GM23338 (cell line): ENCODE measurements at regions not wholly inside any gene's neighbourhood (a gene's known extent, or its start where the extent isn't known, plus 50 kb on each side); places are given as distances from the start of the nearest gene placed in this dataset.

Experiments used
- ATAC-seq: fragments of 200-7000 bp; cut with Tn5 transposase; 3 replicates; pipeline ENCODE4 v1.9.1; 2020
- DNase-seq: peaks from one replicate; pipeline ENCODE4 v3.0.0-alpha.2; 2015; ENCODE audit warnings: low spot score
- H2AFZ ChIP-seq: fragments of 200-600 bp; sonication (generic); 2 replicates; pipeline ENCODE4 v1.8.0; 2016; ENCODE audit warnings: antibody characterized with exemption, mild to moderate bottlenecking, moderate library complexity
- H3F3A ChIP-seq: fragments of 200-600 bp; sonication (generic); replicated peaks from 2 replicates; pipeline ENCODE4 v1.8.0; 2017; ENCODE audit warnings: antibody characterized with exemption, mixed run types, low read depth
- H3K27ac ChIP-seq: fragments of 200-600 bp; sonication (generic); 2 replicates; pipeline ENCODE4 v1.6.1; 2016; ENCODE audit warnings: low read depth
- H3K27me3 ChIP-seq: fragments of 200-600 bp; sonication (generic); 2 replicates; pipeline ENCODE4 v1.8.0; 2016; ENCODE audit warnings: mild to moderate bottlenecking, mixed run types, moderate library complexity; ENCODE audit not compliant: insufficient read depth
- H3K36me3 ChIP-seq: fragments of 200-600 bp; sonication (generic); 2 replicates; pipeline ENCODE4 v1.8.0; 2016; ENCODE audit warnings: mild to moderate bottlenecking; ENCODE audit not compliant: insufficient read depth
- H3K4me1 ChIP-seq: fragments of 200-600 bp; sonication (generic); 2 replicates; pipeline ENCODE4 v1.8.0; 2016; ENCODE audit warnings: mild to moderate bottlenecking, moderate library complexity; ENCODE audit not compliant: insufficient read depth
- H3K4me2 ChIP-seq: fragments of 200-600 bp; sonication (generic); 2 replicates; pipeline ENCODE4 v1.7.1; 2017; ENCODE audit warnings: mixed run types
- H3K4me3 ChIP-seq: fragments of 200-600 bp; sonication (generic); 2 replicates; pipeline ENCODE4 v1.6.1; 2016; ENCODE audit warnings: mixed run types
- H3K79me2 ChIP-seq: fragments of 200-600 bp; sonication (generic); replicated peaks from 2 replicates; pipeline ENCODE4 v1.8.0; 2017; ENCODE audit warnings: mild to moderate bottlenecking; ENCODE audit not compliant: insufficient read depth
- H3K9me2 ChIP-seq: fragments of 200-600 bp; sonication (generic); 2 replicates; pipeline ENCODE4 v1.8.0; 2017; ENCODE audit not compliant: insufficient read depth
- H4K20me1 ChIP-seq: fragments of 200-600 bp; sonication (generic); replicated peaks from 2 replicates; pipeline ENCODE4 v1.8.0; 2017; ENCODE audit warnings: mild to moderate bottlenecking; ENCODE audit not compliant: insufficient read depth
- H3K27ac Mint-ChIP-seq: 2 replicates; pipeline ENCODE4 v1.8.0; 2020; ENCODE audit warnings: inconsistent platforms, mild to moderate bottlenecking, moderate library complexity, mixed read lengths
- H3K27me3 Mint-ChIP-seq: 3 replicates; pipeline ENCODE4 v1.8.0; 2022; ENCODE audit warnings: low read depth, mild to moderate bottlenecking, moderate library complexity, mixed read lengths, inconsistent platforms; ENCODE audit not compliant: insufficient read depth, poor library complexity
- H3K36me3 Mint-ChIP-seq: 3 replicates; pipeline ENCODE4 v1.8.0; 2021; ENCODE audit warnings: low read depth, mild to moderate bottlenecking, inconsistent platforms, moderate library complexity, mixed read lengths
- H3K4me1 Mint-ChIP-seq: 3 replicates; pipeline ENCODE4 v1.8.0; 2020; ENCODE audit warnings: mild to moderate bottlenecking, inconsistent platforms, mixed read lengths
- H3K4me3 Mint-ChIP-seq: 3 replicates; pipeline ENCODE4 v1.8.0; 2021; ENCODE audit warnings: moderate library complexity, mild to moderate bottlenecking, inconsistent platforms, mixed read lengths
- H3K9me3 Mint-ChIP-seq: 3 replicates; pipeline ENCODE4 v1.8.0; 2020; ENCODE audit warnings: moderate library complexity, mild to moderate bottlenecking, inconsistent platforms, mixed read lengths
- CREB1 ChIP-seq: fragments of 250-450 bp; sonication (Bioruptor Pico); IDR thresholded peaks from 2 replicates; pipeline ENCODE4 v1.5.0; 2020; ENCODE audit warnings: low read depth, mild to moderate bottlenecking, moderate library complexity
- CTCF ChIP-seq, 2 experiments: fragments of 200-600 bp in 1 of 2; sonication (generic) in 1 of 2; conservative IDR thresholded peaks; 2 replicates each; pipeline versions ENCODE4 v1.5.1 to v1.6.1; 2016 to 2017; ENCODE audit warnings: antibody characterized with exemption in 2 of 2, low read depth in 2 of 2, mild to moderate bottlenecking in 2 of 2, moderate library complexity in 1 of 2
- ETS1 ChIP-seq: IDR thresholded peaks from 2 replicates; pipeline ENCODE4 v1.6.1; 2016; ENCODE audit warnings: antibody characterized with exemption
- EZH2 ChIP-seq: fragments of 200-600 bp; sonication (generic); IDR thresholded peaks from one replicate; pipeline ENCODE4 v1.8.0; 2017; ENCODE audit warnings: antibody characterized with exemption, mild to moderate bottlenecking, low read depth; ENCODE audit not compliant: unreplicated experiment
- EZH2phosphoT487 ChIP-seq: fragments of 200-600 bp; sonication (generic); IDR thresholded peaks from one replicate; pipeline ENCODE4 v1.8.1; 2018; ENCODE audit warnings: antibody characterized with exemption; ENCODE audit not compliant: unreplicated experiment
- JUNB ChIP-seq: IDR thresholded peaks from one replicate; pipeline ENCODE4 v1.6.1; 2016; ENCODE audit warnings: antibody characterized with exemption; ENCODE audit not compliant: unreplicated experiment
- NANOG ChIP-seq: IDR thresholded peaks from 2 replicates; pipeline ENCODE4 v1.6.1; 2016; ENCODE audit warnings: antibody characterized with exemption, borderline replicate concordance
- POLR2AphosphoS5 ChIP-seq: IDR thresholded peaks from 2 replicates; pipeline ENCODE4 v1.6.1; 2016; ENCODE audit warnings: antibody characterized with exemption, low read depth
- REST ChIP-seq: IDR thresholded peaks from one replicate; pipeline ENCODE4 v1.6.1; 2018; ENCODE audit warnings: antibody characterized with exemption; ENCODE audit not compliant: unreplicated experiment
- STAT1 ChIP-seq: IDR thresholded peaks from one replicate; pipeline ENCODE4 v1.6.1; 2016; ENCODE audit warnings: antibody characterized with exemption; ENCODE audit not compliant: unreplicated experiment
- ZNF114 ChIP-seq: fragments of 250-450 bp; sonication (Bioruptor Pico); IDR thresholded peaks from 2 replicates; pipeline ENCODE4 v1.5.0; 2020; ENCODE audit warnings: mild to moderate bottlenecking, moderate library complexity
- ZNF331 ChIP-seq: fragments of 250-450 bp; sonication (Bioruptor Pico); IDR thresholded peaks from 2 replicates; pipeline ENCODE4 v1.5.0; 2020; ENCODE audit warnings: low read depth, mild to moderate bottlenecking, moderate library complexity
- ZNF462 ChIP-seq: fragments of 250-450 bp; sonication (Bioruptor Pico); IDR thresholded peaks from 2 replicates; pipeline ENCODE4 v1.5.0; 2020; ENCODE audit warnings: mild to moderate bottlenecking, moderate library complexity

GRCh38 chr9:79143211-79143610 is 428.6 kb upstream of the TLE4 start:
- H4K20me1 ChIP-seq = no peaks in the 10 kb centered on the region
- DNase-seq (no peak), ATAC-seq (no peak)
- H3K4me2 ChIP-seq = no peak overlapping the region
- no peaks in the 10 kb centered on the region for H3K9me3 Mint-ChIP-seq
- no peak overlapping the region for H3K4me3 Mint-ChIP-seq
- H3K4me3 ChIP-seq = no peak overlapping the region
- H3K36me3 Mint-ChIP-seq = no peaks in the 10 kb centered on the region
- no peaks in the 10 kb centered on the region for H3K36me3 ChIP-seq
- no peaks in the 10 kb centered on the region for H3K4me1 Mint-ChIP-seq
- H2AFZ ChIP-seq = no peak overlapping the region
- no peak for TF ChIP-seq ZNF462 (CRISPR knock-in tag)
- TF ChIP-seq REST = no peak
- no peak for TF ChIP-seq CREB1 (CRISPR knock-in tag)
- no peak for TF ChIP-seq ZNF114
- no peak for TF ChIP-seq ETS1
- TF ChIP-seq ZNF331 (CRISPR knock-in tag) = no peak
- TF ChIP-seq EZH2 = no peak
- TF ChIP-seq EZH2phosphoT487 = no peak
- no peak for TF ChIP-seq JUNB
- no peak for TF ChIP-seq NANOG
- TF ChIP-seq STAT1 = no peak
- no peak for TF ChIP-seq POLR2AphosphoS5
- no peak for TF ChIP-seq CTCF (conservative IDR thresholded peaks at IDR 0.05; ENCODE audit: low read depth in 2 of 2)
- H3K27me3 Mint-ChIP-seq = no peaks in the 10 kb centered on the region
- no peaks in the 10 kb centered on the region for H3K4me1 ChIP-seq
- no peak overlapping the region for H3K27ac Mint-ChIP-seq
- no peaks in the 10 kb centered on the region for H3K27me3 ChIP-seq
- peaks cover 11% of the 10 kb centered on the region; the same call in 1 of the 2 replicates for H3K9me2 ChIP-seq
- no peaks in the 10 kb centered on the region for H3K79me2 ChIP-seq
- no peak overlapping the region for H3K27ac ChIP-seq
- H3F3A ChIP-seq = no peaks in the 10 kb centered on the region
